Kidney (tissue), 13 donors: ENCODE measurements at regions not wholly inside any gene's neighbourhood (a gene's known extent, or its start where the extent isn't known, plus 50 kb on each side); places are given as distances from the start of the nearest gene placed in this dataset.

Experiments
- DNase-seq, 5 donors: peaks; one replicate each; pipeline ENCODE4 v3.0.0-alpha.2; 2013 to 2020
- FAIRE-seq: peaks from 2 replicates; lab custom pipeline; 2012; peaks lifted over from hg19 to GRCh38; lab: Jason Lieb, UNC
- H3K27ac ChIP-seq, 2 donors: one replicate each; pipeline ENCODE4 v1.7.0; 2013; ENCODE audit warnings: low read depth in 2 of 2, low read length in 2 of 2, inconsistent platforms in 1 of 2
- H3K27me3 ChIP-seq: one replicate; pipeline ENCODE4 v1.7.1; 2013; ENCODE audit warnings: low read length, inconsistent platforms; ENCODE audit not compliant: control insufficient read depth, insufficient read depth
- H3K36me3 ChIP-seq, 3 donors: one replicate each; pipeline versions ENCODE4 v1.7.0 to v1.7.1; 2013; ENCODE audit warnings: low read length in 3 of 3, control low read depth in 1 of 3, inconsistent platforms in 1 of 3; ENCODE audit not compliant: insufficient read depth in 3 of 3, control insufficient read depth in 2 of 3
- H3K4me1 ChIP-seq, 3 donors: one replicate each; pipeline versions ENCODE4 v1.7.0 to v1.7.1; 2013; ENCODE audit warnings: low read length in 3 of 3, inconsistent platforms in 1 of 3, low read depth in 1 of 3; ENCODE audit not compliant: control insufficient read depth in 2 of 3, insufficient read depth in 2 of 3
- H3K4me3 ChIP-seq, 3 donors: one replicate each; pipeline versions ENCODE4 v1.7.0 to v1.8.1; 2013; ENCODE audit warnings: low read length in 3 of 3, control low read depth in 1 of 3, inconsistent platforms in 1 of 3
- H3K9ac ChIP-seq, 3 donors: one replicate each; pipeline versions ENCODE4 v1.7.0 to v1.7.1; 2013; ENCODE audit warnings: low read length in 3 of 3, control low read depth in 1 of 3, inconsistent platforms in 1 of 3
- H3K9me3 ChIP-seq, 3 donors: one replicate each; pipeline versions ENCODE4 v1.7.0 to v1.7.1; 2013; ENCODE audit warnings: low read length in 3 of 3, control low read depth in 1 of 3, inconsistent platforms in 1 of 3; ENCODE audit not compliant: control insufficient read depth in 2 of 3, insufficient read depth in 1 of 3
- intact Hi-C: fragments of 100-400 bp; cut with DNase I; formaldehyde crosslinking; loops from one replicate; pipeline ENCODE4 v1.11.1; 2022
- TF ChIP-seq, protein P1 (sequence below): IDR thresholded peaks from 3 replicates; pipeline ENCODE4 v1.5.1; 2012; ENCODE audit warnings: mild to moderate bottlenecking, moderate library complexity, borderline replicate concordance; ENCODE audit not compliant: insufficient read depth; ENCODE audit errors: extremely low read depth
- donor health status: control.
- donor health status: control.
- donor health status: control.
- donor health status: control.
- donor health status: control.
- donor health status: DM: yes; HTN: yes; CAD: no.
- donor health status: Normal renal cell carcinoma (clear cell type).

DNA sequence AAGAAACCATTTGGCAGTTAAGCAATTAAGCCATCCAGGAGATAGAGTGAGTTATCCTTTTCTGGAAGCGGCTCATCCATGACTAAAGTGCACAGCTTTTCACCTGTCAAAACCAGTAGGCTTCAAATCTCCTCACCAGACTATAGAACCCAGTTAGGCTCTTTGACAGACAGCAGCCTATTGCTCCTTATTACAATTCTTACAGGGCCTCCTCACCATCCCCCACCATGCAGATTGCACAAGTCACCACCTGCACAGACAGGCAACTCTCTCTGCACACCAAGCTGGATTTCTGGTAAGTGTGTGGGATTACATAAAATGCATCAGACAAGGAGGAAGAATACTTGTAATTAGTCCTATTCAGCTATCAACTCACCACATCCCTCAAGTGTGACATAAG, 301.6 kb downstream of the SNX13 start:
- no peak overlapping the region for H3K9ac ChIP-seq
- no peaks in the 10 kb centered on the region for H3K4me1 ChIP-seq
- H3K4me3 ChIP-seq = no peak overlapping the region
- no peaks in the 10 kb centered on the region for H3K27me3 ChIP-seq
- no peaks in the 10 kb centered on the region for H3K36me3 ChIP-seq
- intact Hi-C loops = no loop called here
- FAIRE-seq = no peak
- no peak for DNase-seq
- no peaks in the 10 kb centered on the region for H3K9me3 ChIP-seq
- TF ChIP-seq, protein P1, sequence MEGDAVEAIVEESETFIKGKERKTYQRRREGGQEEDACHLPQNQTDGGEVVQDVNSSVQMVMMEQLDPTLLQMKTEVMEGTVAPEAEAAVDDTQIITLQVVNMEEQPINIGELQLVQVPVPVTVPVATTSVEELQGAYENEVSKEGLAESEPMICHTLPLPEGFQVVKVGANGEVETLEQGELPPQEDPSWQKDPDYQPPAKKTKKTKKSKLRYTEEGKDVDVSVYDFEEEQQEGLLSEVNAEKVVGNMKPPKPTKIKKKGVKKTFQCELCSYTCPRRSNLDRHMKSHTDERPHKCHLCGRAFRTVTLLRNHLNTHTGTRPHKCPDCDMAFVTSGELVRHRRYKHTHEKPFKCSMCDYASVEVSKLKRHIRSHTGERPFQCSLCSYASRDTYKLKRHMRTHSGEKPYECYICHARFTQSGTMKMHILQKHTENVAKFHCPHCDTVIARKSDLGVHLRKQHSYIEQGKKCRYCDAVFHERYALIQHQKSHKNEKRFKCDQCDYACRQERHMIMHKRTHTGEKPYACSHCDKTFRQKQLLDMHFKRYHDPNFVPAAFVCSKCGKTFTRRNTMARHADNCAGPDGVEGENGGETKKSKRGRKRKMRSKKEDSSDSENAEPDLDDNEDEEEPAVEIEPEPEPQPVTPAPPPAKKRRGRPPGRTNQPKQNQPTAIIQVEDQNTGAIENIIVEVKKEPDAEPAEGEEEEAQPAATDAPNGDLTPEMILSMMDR = no peak
- no peak overlapping the region for H3K27ac ChIP-seq

GRCh38 chr7:17640730-17641377, 299.4 kb downstream of the SNX13 start:
- Histone ChIP-seq H3K4me1 (no peaks in the 10 kb centered on the region), H3K36me3 (no peaks in the 10 kb centered on the region), H3K27me3 (no peaks in the 10 kb centered on the region), H3K4me3 (no peak overlapping the region), H3K9ac (no peak overlapping the region), H3K9me3 (no peaks in the 10 kb centered on the region), H3K27ac (no peak overlapping the region)
- intact Hi-C loops = loop anchor here (10.0 kb wide), 1 partner anchor 336 kb away; no protein-coding TSS in a partner anchor
- FAIRE-seq (peak; percentile 64), DNase-seq (peak in 1 of 5 donors; percentile 57)
- TF ChIP-seq, protein P1 = peak; percentile 57

DNA sequence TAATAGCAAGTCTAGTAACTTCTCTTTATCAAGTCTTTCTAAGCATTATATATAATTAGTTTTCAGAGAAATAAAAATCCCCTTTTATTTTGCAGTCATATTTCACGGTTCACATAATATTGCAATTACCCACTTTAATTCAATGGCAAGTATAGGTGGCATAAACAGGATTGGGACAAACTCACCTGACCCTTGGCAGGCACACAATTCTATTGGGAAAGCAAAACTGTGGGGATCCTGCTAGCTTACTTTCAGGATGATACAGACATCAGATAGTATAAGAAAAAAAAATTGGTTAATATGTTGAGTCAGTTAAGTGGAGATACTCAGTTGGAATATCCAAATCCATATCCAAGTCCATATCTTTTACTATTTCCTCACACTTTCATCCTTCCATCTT, 294.8 kb downstream of the SNX13 start:
- DNase-seq (no peak), FAIRE-seq (no peak)
- no peak overlapping the region for H3K4me3 ChIP-seq
- intact Hi-C loops = loop anchor here (10.0 kb wide), 1 partner anchor 341 kb away; no protein-coding TSS in a partner anchor
- peaks cover 0 to 3% (median 0%) of the 10 kb centered on the region in 3 donors for H3K4me1 ChIP-seq
- H3K36me3 ChIP-seq = no peaks in the 10 kb centered on the region
- no peaks in the 10 kb centered on the region for H3K27me3 ChIP-seq
- TF ChIP-seq, protein P1 = no peak
- H3K9ac ChIP-seq = no peak overlapping the region
- H3K9me3 ChIP-seq = no peaks in the 10 kb centered on the region
- no peak overlapping the region for H3K27ac ChIP-seq
